Endothelial cell of umbilical vein (primary cell): ENCODE measurements at regions not wholly inside any gene's neighbourhood (a gene's known extent, or its start where the extent isn't known, plus 50 kb on each side); places are given as distances from the start of the nearest gene placed in this dataset.

Experiments
- BruUV-seq: library from RNA; stranded (reverse); fragments of 400-500 nt; replicated peaks from 2 replicates; lab custom pipeline; 2021; lab: Mats Ljungman, UMichigan
- CTCF ChIA-PET: fragments of 300-600, 350-600 bp; sonication (Branson Sonifier 250); formaldehyde crosslinking; loops from one replicate; lab custom pipeline; 2021; ENCODE audit warnings: antibody characterized with exemption, inconsistent platforms; lab: Charles Lee
- POLR2A ChIA-PET: fragments of 300-600, 350-600 bp; sonication (Branson Sonifier 250); formaldehyde crosslinking; loops from one replicate; lab custom pipeline; 2021; ENCODE audit warnings: antibody characterized with exemption, inconsistent platforms; lab: Charles Lee
- DNase-seq: peaks from one replicate; pipeline ENCODE4 v3.0.0-alpha.2; 2011; ENCODE audit warnings: low read depth, low spot score
- FAIRE-seq: peaks from 2 replicates; lab custom pipeline; 2011; peaks lifted over from hg19 to GRCh38; lab: Jason Lieb, UNC
- H2AFZ ChIP-seq: 2 replicates; pipeline ENCODE4 v1.6.0; 2012; ENCODE audit warnings: low read depth, low read length, control low read depth, inconsistent platforms
- H3K27ac ChIP-seq: 2 replicates; pipeline ENCODE4 v1.5.1; 2011; ENCODE audit warnings: low read depth, mild to moderate bottlenecking, control low read depth, low read length, moderate library complexity; ENCODE audit not compliant: insufficient read depth
- H3K27me3 ChIP-seq, 2 experiments: 2 replicates each; pipeline versions ENCODE4 v1.6.0 to v1.6.1; 2011; ENCODE audit warnings: low read length in 2 of 2, mixed read lengths in 1 of 2; ENCODE audit not compliant: control insufficient read depth in 2 of 2, insufficient read depth in 2 of 2
- H3K36me3 ChIP-seq, 2 experiments: 2 replicates in 1 of 2; 3 replicates in 1 of 2; pipeline ENCODE4 v1.5.1; 2011; ENCODE audit warnings: low read length in 2 of 2, mild to moderate bottlenecking in 1 of 2, moderate library complexity in 1 of 2; ENCODE audit not compliant: control insufficient read depth in 2 of 2, insufficient read depth in 2 of 2; ENCODE audit errors: extremely low read depth in 1 of 2
- H3K4me1 ChIP-seq: 3 replicates; pipeline ENCODE4 v1.5.1; 2011; ENCODE audit warnings: mild to moderate bottlenecking, low read length; ENCODE audit not compliant: control insufficient read depth, insufficient read depth; ENCODE audit errors: extremely low read depth
- H3K4me2 ChIP-seq: 2 replicates; pipeline ENCODE4 v1.6.1; 2011; ENCODE audit warnings: low read length, control low read depth, mixed read lengths; ENCODE audit not compliant: insufficient read depth
- H3K4me3 ChIP-seq, 3 experiments: fragments of 200-600 bp in 1 of 3; sonication (generic), shearing (Covaris generic) in 1 of 3; replicated peaks in 1 of 3; 2 replicates each; pipeline ENCODE4 v1.5.1; 2011 to 2016; ENCODE audit warnings: control low read depth in 3 of 3, low read length in 3 of 3, mild to moderate bottlenecking in 2 of 3, inconsistent platforms in 1 of 3, low read depth in 1 of 3, moderate library complexity in 1 of 3; ENCODE audit not compliant: insufficient read depth in 1 of 3
- H3K79me2 ChIP-seq: 2 replicates; pipeline ENCODE4 v1.6.0; 2012; ENCODE audit warnings: low read length, inconsistent platforms; ENCODE audit not compliant: control insufficient read depth, insufficient read depth
- H3K9ac ChIP-seq: replicated peaks from 2 replicates; pipeline ENCODE3; 2011; ENCODE audit warnings: low read length, control low read depth; ENCODE audit not compliant: insufficient read depth; ENCODE audit errors: extremely low read depth
- H3K9me1 ChIP-seq: replicated peaks from 3 replicates; pipeline ENCODE4 v1.6.0; 2011; ENCODE audit warnings: mild to moderate bottlenecking, low read length; ENCODE audit not compliant: control insufficient read depth, insufficient read depth; ENCODE audit errors: extremely low read depth
- H3K9me3 ChIP-seq: replicated peaks from 2 replicates; pipeline ENCODE4 v1.5.1; 2012; ENCODE audit warnings: low read length, inconsistent platforms; ENCODE audit not compliant: control insufficient read depth, insufficient read depth
- H4K20me1 ChIP-seq: replicated peaks from 2 replicates; pipeline ENCODE3; 2011; ENCODE audit warnings: mild to moderate bottlenecking, low read length; ENCODE audit not compliant: control insufficient read depth, insufficient read depth; ENCODE audit errors: extremely low read depth
- CTCF ChIP-seq, 2 donors: IDR thresholded peaks; 1 replicate in 1 of 2; 2 replicates in 1 of 2; pipeline ENCODE4 v1.5.1; 2011; ENCODE audit warnings: low read length in 2 of 2, mild to moderate bottlenecking in 2 of 2, moderate library complexity in 2 of 2, control low read depth in 1 of 2, inconsistent platforms in 1 of 2, low read depth in 1 of 2; ENCODE audit not compliant: insufficient read depth in 1 of 2; ENCODE audit errors: extremely low read depth in 1 of 2
- EZH2 ChIP-seq: IDR thresholded peaks from 2 replicates; pipeline ENCODE4 v1.6.1; 2012; ENCODE audit warnings: borderline replicate concordance, low read depth, mild to moderate bottlenecking, moderate library complexity, low read length, inconsistent platforms; ENCODE audit not compliant: severe bottlenecking
- FOS ChIP-seq: IDR thresholded peaks from 2 replicates; pipeline ENCODE4 v1.6.1; 2011; ENCODE audit warnings: mild to moderate bottlenecking, low read length, moderate library complexity, borderline replicate concordance; ENCODE audit not compliant: insufficient read depth
- GATA2 ChIP-seq: IDR thresholded peaks from 2 replicates; pipeline ENCODE4 v1.7.0; 2011; ENCODE audit warnings: low read depth, mild to moderate bottlenecking, moderate library complexity, mixed read lengths, low read length; ENCODE audit not compliant: insufficient read length, insufficient read depth
- JUN ChIP-seq: IDR thresholded peaks from 2 replicates; pipeline ENCODE4 v1.6.1; 2011; ENCODE audit warnings: borderline replicate concordance, low read depth; ENCODE audit not compliant: insufficient read length, insufficient read depth
- MAX ChIP-seq: IDR thresholded peaks from 2 replicates; pipeline ENCODE4 v1.6.1; 2011; ENCODE audit not compliant: insufficient read depth, insufficient read length
- MYC ChIP-seq: IDR thresholded peaks from one replicate; pipeline ENCODE4 v1.6.1; 2011; ENCODE audit warnings: mild to moderate bottlenecking, low read depth, low read length
- POLR2A ChIP-seq: IDR thresholded peaks from 2 replicates; pipeline ENCODE4 v1.6.1; 2012; ENCODE audit warnings: low read depth, mild to moderate bottlenecking, control low read depth, low read length
- POLR2AphosphoS5 ChIP-seq: IDR thresholded peaks from 2 replicates; pipeline ENCODE4 v1.6.1; 2012; ENCODE audit warnings: low read depth, mild to moderate bottlenecking, control low read depth, low read length, moderate library complexity; ENCODE audit not compliant: insufficient read depth
- dilution Hi-C: fragments of 300-500 bp; cut with MboI; formaldehyde crosslinking; loops from one replicate; pipeline ENCODE4 v1.15.0; 2019; ENCODE audit warnings: low sequenced_read_pairs; ENCODE audit not compliant: extremely low pct_ligation_motif_present
- intact Hi-C: fragments of 100-400 bp; cut with micrococcal nuclease; formaldehyde crosslinking; loops from one replicate; pipeline ENCODE4 v1.10.0; 2022

GRCh38 chr11:92829671-92830070 is 139.8 kb upstream of the MTNR1B start:
- no peaks in the 10 kb centered on the region for H3K36me3 ChIP-seq
- no peaks in the 10 kb centered on the region for H3K79me2 ChIP-seq
- intact Hi-C loops (no loop called here), dilution Hi-C loops (no loop called here)
- ChIA-PET CTCF (no interaction called here), POLR2A (no interaction called here)
- H4K20me1 ChIP-seq = no peaks in the 10 kb centered on the region
- H3K9me1 ChIP-seq = no peaks in the 10 kb centered on the region
- BruUV-seq = no TSS peak
- no peak overlapping the region for H2AFZ ChIP-seq
- DNase-seq (no peak), FAIRE-seq (no peak)
- no peak overlapping the region for H3K27ac ChIP-seq
- TF ChIP-seq CTCF (IDR thresholded peaks at IDR 0.05; ENCODE audit: extremely low read depth in 1 of 2, insufficient read depth in 1 of 2, low read depth in 1 of 2, low read length in 2 of 2) (no peak), FOS (no peak), MAX (no peak), POLR2A (no peak), MYC (no peak), EZH2 (no peak), GATA2 (no peak), JUN (no peak), POLR2AphosphoS5 (no peak)
- no peak overlapping the region for H3K4me2 ChIP-seq
- no peaks in the 10 kb centered on the region for H3K9me3 ChIP-seq
- H3K27me3 ChIP-seq = no peaks in the 10 kb centered on the region
- no peak overlapping the region for H3K9ac ChIP-seq
- no peak overlapping the region for H3K4me3 ChIP-seq
- no peaks in the 10 kb centered on the region for H3K4me1 ChIP-seq
